ENCODE measurements at regions not wholly inside any gene's neighbourhood (a gene's known extent, or its start where the extent isn't known, plus 50 kb on each side); places are given as distances from the start of the nearest gene placed in this dataset.

DNA sequence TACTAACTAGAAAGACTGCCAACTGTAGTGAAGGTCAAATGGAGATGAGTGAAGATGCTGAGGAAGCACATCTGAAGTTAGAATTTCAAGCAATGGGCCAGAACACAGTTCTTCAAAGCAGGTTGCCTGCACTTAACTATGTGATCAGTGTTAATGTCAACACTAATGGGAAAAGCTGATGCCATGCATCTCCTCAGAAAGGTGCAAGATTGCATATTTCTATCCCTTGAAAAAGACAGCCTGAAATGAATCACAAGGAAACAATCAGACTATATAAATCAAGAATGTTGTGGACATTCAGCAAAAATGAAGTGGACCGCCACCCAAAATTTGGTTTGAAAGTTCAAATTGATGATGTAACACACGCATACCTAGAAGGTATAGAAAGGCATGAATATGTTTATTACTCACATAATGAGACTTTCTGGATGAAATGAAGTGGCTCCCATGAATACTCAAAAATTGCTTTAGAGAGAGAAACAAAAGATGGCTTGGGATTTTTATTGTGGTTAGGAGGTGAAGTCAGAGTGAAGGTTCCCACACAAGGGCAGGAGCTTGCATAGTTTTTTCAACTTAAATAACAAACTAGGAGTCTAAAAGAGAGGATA lies 522.4 kb downstream of the KCTD12 start:
- TF ChIP-seq, protein P1, sequence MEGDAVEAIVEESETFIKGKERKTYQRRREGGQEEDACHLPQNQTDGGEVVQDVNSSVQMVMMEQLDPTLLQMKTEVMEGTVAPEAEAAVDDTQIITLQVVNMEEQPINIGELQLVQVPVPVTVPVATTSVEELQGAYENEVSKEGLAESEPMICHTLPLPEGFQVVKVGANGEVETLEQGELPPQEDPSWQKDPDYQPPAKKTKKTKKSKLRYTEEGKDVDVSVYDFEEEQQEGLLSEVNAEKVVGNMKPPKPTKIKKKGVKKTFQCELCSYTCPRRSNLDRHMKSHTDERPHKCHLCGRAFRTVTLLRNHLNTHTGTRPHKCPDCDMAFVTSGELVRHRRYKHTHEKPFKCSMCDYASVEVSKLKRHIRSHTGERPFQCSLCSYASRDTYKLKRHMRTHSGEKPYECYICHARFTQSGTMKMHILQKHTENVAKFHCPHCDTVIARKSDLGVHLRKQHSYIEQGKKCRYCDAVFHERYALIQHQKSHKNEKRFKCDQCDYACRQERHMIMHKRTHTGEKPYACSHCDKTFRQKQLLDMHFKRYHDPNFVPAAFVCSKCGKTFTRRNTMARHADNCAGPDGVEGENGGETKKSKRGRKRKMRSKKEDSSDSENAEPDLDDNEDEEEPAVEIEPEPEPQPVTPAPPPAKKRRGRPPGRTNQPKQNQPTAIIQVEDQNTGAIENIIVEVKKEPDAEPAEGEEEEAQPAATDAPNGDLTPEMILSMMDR (IDR thresholded peaks at IDR 0.05), result no peak
- TF ChIP-seq POLR2A (IDR thresholded peaks at IDR 0.05), result no peak
